Panc1 (cell line): ENCODE measurements at regions not wholly inside any gene's neighbourhood (a gene's known extent, or its start where the extent isn't known, plus 50 kb on each side); places are given as distances from the start of the nearest gene placed in this dataset.

ENCODE experiments used
- ATAC-seq: fragments of 200-7000 bp; cut with Tn5 transposase; 2 replicates; pipeline ENCODE4 v1.9.1; 2020; ENCODE audit warnings: mild to moderate bottlenecking, moderate library complexity
- BruUV-seq: library from RNA; stranded (reverse); fragments of 400-500 nt; replicated peaks from 2 replicates; lab custom pipeline; 2021; lab: Mats Ljungman, UMichigan
- CTCF ChIA-PET: fragments of 300-600 bp; sonication (Branson Sonifier 250); formaldehyde crosslinking; loops from one replicate; lab custom pipeline; 2022; ENCODE audit warnings: antibody characterized with exemption; lab: Charles Lee
- POLR2A ChIA-PET: fragments of 300-600 bp; sonication (Branson Sonifier 250); formaldehyde crosslinking; loops from one replicate; lab custom pipeline; 2022; ENCODE audit warnings: antibody characterized with exemption; lab: Charles Lee
- DNase-seq: peaks from one replicate; pipeline ENCODE4 v3.0.0-alpha.2; 2010; ENCODE audit warnings: low read depth, low spot score
- H3K27ac ChIP-seq: 2 replicates; pipeline ENCODE4 v1.5.1; 2011; ENCODE audit warnings: mild to moderate bottlenecking, low read length, inconsistent platforms
- H3K27me3 ChIP-seq: fragments of 200-500 bp; sonication (Bioruptor generic); 2 replicates; pipeline ENCODE4 v1.6.0; 2014; ENCODE audit warnings: low read length, inconsistent platforms; ENCODE audit not compliant: control insufficient read depth, insufficient read depth
- H3K36me3 ChIP-seq: fragments of 200-500 bp; sonication (Bioruptor generic); 2 replicates; pipeline ENCODE4 v1.5.1; 2014; ENCODE audit warnings: inconsistent platforms, mild to moderate bottlenecking, low read length, moderate library complexity; ENCODE audit not compliant: control insufficient read depth, insufficient read depth
- H3K4me1 ChIP-seq: 2 replicates; pipeline ENCODE4 v1.5.1; 2011; ENCODE audit warnings: inconsistent platforms, mild to moderate bottlenecking, low read length, moderate library complexity; ENCODE audit not compliant: control insufficient read depth, insufficient read depth
- H3K4me3 ChIP-seq, 2 experiments: 2 replicates each; pipeline ENCODE4 v1.5.1; 2011 to 2012; ENCODE audit warnings: low read depth in 2 of 2, low read length in 2 of 2, mild to moderate bottlenecking in 2 of 2, inconsistent platforms in 1 of 2, moderate library complexity in 1 of 2
- H3K9me3 ChIP-seq: fragments of 200-500 bp; sonication (Bioruptor generic); 2 replicates; pipeline ENCODE4 v1.5.1; 2014; ENCODE audit warnings: low read depth, mild to moderate bottlenecking, inconsistent platforms, low read length, moderate library complexity; ENCODE audit not compliant: control insufficient read depth, insufficient read depth
- POLR2AphosphoS5 ChIP-seq: IDR thresholded peaks from 2 replicates; pipeline ENCODE4 v1.6.1; 2012; ENCODE audit warnings: mild to moderate bottlenecking, low read depth, low read length, moderate library complexity
- SIN3A ChIP-seq: IDR thresholded peaks from 2 replicates; pipeline ENCODE4 v1.6.1; 2012; ENCODE audit warnings: low read depth, mild to moderate bottlenecking, low read length, moderate library complexity, borderline replicate concordance; ENCODE audit not compliant: insufficient read depth
- TCF7L2 ChIP-seq: IDR thresholded peaks from 2 replicates; pipeline ENCODE4 v1.6.1; 2011; ENCODE audit warnings: mild to moderate bottlenecking, low read depth, low read length, inconsistent platforms
- in situ Hi-C: cut with HindIII; loops from 2 replicates; pipeline ENCODE4 v1.10.0; 2016; ENCODE audit warnings: low sequenced_read_pairs, low pct_unique_long_range_greater_than_20kb
- intact Hi-C: fragments of 100-400 bp; cut with micrococcal nuclease; formaldehyde crosslinking; loops from one replicate; pipeline ENCODE4 v1.10.0; 2022; ENCODE audit not compliant: unreplicated experiment
- TF ChIP-seq, protein P1 (sequence below): fragments of 450-650 bp; IDR thresholded peaks from 2 replicates; pipeline ENCODE4 v1.5.1; 2017; ENCODE audit warnings: mild to moderate bottlenecking
- TF ChIP-seq, protein P2 (sequence below), 2 experiments: IDR thresholded peaks; 2 replicates each; pipeline ENCODE4 v1.6.1; 2011 to 2012; ENCODE audit warnings: low read depth in 2 of 2, control low read depth in 1 of 2, low read length in 1 of 2, mild to moderate bottlenecking in 1 of 2, moderate library complexity in 1 of 2; ENCODE audit not compliant: insufficient read depth in 1 of 2

DNA sequence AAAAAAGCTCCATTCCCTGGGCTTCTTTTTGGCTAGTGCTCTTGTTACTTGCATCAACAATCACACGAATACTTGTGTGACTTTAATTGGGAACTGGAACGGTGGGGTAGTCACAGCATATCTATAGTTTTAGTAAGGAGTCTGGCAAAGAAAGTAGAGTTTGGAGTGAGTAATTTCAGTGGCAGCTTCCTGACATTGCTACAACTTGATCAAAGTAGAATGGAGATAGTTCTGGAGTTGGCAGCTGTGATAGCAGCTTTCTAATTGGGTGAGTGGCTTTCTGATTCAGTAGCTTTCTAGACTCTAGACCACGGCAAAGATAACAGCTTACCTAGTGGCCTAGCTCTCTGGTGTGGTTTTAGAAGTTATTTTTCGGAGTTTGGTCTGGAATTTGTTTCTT is 475.0 kb downstream of the TUSC7 start:
- no peak for TF ChIP-seq POLR2AphosphoS5
- TF ChIP-seq, protein P1, sequence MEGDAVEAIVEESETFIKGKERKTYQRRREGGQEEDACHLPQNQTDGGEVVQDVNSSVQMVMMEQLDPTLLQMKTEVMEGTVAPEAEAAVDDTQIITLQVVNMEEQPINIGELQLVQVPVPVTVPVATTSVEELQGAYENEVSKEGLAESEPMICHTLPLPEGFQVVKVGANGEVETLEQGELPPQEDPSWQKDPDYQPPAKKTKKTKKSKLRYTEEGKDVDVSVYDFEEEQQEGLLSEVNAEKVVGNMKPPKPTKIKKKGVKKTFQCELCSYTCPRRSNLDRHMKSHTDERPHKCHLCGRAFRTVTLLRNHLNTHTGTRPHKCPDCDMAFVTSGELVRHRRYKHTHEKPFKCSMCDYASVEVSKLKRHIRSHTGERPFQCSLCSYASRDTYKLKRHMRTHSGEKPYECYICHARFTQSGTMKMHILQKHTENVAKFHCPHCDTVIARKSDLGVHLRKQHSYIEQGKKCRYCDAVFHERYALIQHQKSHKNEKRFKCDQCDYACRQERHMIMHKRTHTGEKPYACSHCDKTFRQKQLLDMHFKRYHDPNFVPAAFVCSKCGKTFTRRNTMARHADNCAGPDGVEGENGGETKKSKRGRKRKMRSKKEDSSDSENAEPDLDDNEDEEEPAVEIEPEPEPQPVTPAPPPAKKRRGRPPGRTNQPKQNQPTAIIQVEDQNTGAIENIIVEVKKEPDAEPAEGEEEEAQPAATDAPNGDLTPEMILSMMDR = no peak
- no peak for TF ChIP-seq TCF7L2

GRCh38 chr3:117191245-117191644 is 481.7 kb downstream of the TUSC7 start:
- no peaks in the 10 kb centered on the region for H3K36me3 ChIP-seq
- ATAC-seq (no peak), DNase-seq (no peak)
- ChIA-PET CTCF (no interaction called here), POLR2A (no interaction called here)
- no peaks in the 10 kb centered on the region for H3K27me3 ChIP-seq
- BruUV-seq = no TSS peak
- H3K4me3 ChIP-seq = no peak overlapping the region
- TF ChIP-seq, protein P1 = no peak
- TF ChIP-seq POLR2AphosphoS5 (no peak), TCF7L2 (no peak), SIN3A (no peak)
- in situ Hi-C loops = no loop called here
- H3K27ac ChIP-seq = no peak overlapping the region
- no peaks in the 10 kb centered on the region for H3K9me3 ChIP-seq
- intact Hi-C loops = no loop called here
- no peaks in the 10 kb centered on the region for H3K4me1 ChIP-seq

More for the DNA sequence above, 475.0 kb downstream of the TUSC7 start:
- ChIA-PET CTCF (no interaction called here), POLR2A (interaction anchor here (0.5 to 0.6 kb wide), 2 partner anchors 13 to 21 kb away, joined by 3 to 4 read pairs; no protein-coding TSS in a partner anchor)
- intact Hi-C loops = no loop called here
- in situ Hi-C loops = no loop called here
- BruUV-seq = no TSS peak
- no peaks in the 10 kb centered on the region for H3K27me3 ChIP-seq
- no peaks in the 10 kb centered on the region for H3K36me3 ChIP-seq
- no peak overlapping the region for H3K4me3 ChIP-seq
- no peaks in the 10 kb centered on the region for H3K4me1 ChIP-seq
- H3K9me3 ChIP-seq = no peaks in the 10 kb centered on the region
- no peak overlapping the region for H3K27ac ChIP-seq
- ATAC-seq (no peak), DNase-seq (no peak)

DNA sequence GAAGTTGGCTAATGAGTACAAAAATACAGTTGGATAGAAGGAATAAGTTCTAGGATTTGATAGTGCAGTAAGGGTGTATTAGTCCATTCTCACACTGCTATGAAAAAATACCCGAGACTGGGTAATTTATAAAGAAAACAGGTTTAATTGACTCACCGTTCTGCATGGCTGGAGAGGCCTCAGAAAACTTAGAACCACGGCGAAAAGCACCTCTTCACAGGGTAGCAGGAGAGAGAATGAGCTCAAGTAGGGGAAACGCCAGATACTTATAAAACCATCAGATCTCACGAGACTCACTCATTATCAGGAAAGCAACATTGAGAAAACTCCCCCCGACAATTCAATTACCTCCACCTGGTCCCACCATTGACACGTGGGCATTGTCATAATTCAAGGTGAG is 483.3 kb downstream of the TUSC7 start:
- no peaks in the 10 kb centered on the region for H3K9me3 ChIP-seq
- no peaks in the 10 kb centered on the region for H3K36me3 ChIP-seq
- H3K27me3 ChIP-seq = no peaks in the 10 kb centered on the region
- no peak overlapping the region for H3K4me3 ChIP-seq
- in situ Hi-C loops = no loop called here
- BruUV-seq = no TSS peak
- TF ChIP-seq, protein P2, sequence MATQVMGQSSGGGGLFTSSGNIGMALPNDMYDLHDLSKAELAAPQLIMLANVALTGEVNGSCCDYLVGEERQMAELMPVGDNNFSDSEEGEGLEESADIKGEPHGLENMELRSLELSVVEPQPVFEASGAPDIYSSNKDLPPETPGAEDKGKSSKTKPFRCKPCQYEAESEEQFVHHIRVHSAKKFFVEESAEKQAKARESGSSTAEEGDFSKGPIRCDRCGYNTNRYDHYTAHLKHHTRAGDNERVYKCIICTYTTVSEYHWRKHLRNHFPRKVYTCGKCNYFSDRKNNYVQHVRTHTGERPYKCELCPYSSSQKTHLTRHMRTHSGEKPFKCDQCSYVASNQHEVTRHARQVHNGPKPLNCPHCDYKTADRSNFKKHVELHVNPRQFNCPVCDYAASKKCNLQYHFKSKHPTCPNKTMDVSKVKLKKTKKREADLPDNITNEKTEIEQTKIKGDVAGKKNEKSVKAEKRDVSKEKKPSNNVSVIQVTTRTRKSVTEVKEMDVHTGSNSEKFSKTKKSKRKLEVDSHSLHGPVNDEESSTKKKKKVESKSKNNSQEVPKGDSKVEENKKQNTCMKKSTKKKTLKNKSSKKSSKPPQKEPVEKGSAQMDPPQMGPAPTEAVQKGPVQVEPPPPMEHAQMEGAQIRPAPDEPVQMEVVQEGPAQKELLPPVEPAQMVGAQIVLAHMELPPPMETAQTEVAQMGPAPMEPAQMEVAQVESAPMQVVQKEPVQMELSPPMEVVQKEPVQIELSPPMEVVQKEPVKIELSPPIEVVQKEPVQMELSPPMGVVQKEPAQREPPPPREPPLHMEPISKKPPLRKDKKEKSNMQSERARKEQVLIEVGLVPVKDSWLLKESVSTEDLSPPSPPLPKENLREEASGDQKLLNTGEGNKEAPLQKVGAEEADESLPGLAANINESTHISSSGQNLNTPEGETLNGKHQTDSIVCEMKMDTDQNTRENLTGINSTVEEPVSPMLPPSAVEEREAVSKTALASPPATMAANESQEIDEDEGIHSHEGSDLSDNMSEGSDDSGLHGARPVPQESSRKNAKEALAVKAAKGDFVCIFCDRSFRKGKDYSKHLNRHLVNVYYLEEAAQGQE (IDR thresholded peaks at IDR 0.05; ENCODE audit: insufficient read depth in 1 of 2, low read depth in 2 of 2, low read length in 1 of 2) = no peak
- no peak for TF ChIP-seq TCF7L2
- no peak for TF ChIP-seq POLR2AphosphoS5
- TF ChIP-seq SIN3A = no peak
- TF ChIP-seq, protein P1 = no peak
- no peak overlapping the region for H3K27ac ChIP-seq
- POLR2A ChIA-PET = no interaction called here
- CTCF ChIA-PET = no interaction called here
- intact Hi-C loops = no loop called here
- no peaks in the 10 kb centered on the region for H3K4me1 ChIP-seq
- DNase-seq (no peak), ATAC-seq (no peak)
